NOMO-1 (cell line): ENCODE measurements at regions not wholly inside any gene's neighbourhood (a gene's known extent, or its start where the extent isn't known, plus 50 kb on each side); places are given as distances from the start of the nearest gene placed in this dataset.
"Not testable (repeated sequence)": the region's sequence is repeated elsewhere in the genome, so short reads cannot be mapped to it uniquely, and the experiment has no call there.

Source experiments
- DNase-seq, 2 experiments: peaks; one replicate each; lab custom pipeline; 2025; ENCODE audit not compliant: unreplicated experiment in 2 of 2; lab: John Stamatoyannopoulos, UW

- no peak for DNase-seq
These were observed 417.2 kb downstream of the SATB2 start for GRCh38 chr2:199040522-199040921.

GRCh38 chr2:199033761-199034160, 424.0 kb downstream of the SATB2 start:
- not testable (repeated sequence) for DNase-seq

- DNase-seq = no peak
These were observed 432.6 kb downstream of the SATB2 start for GRCh38 chr2:199025146-199025545.

- DNase-seq = no peak
These were observed 433.5 kb downstream of the SATB2 start for GRCh38 chr2:199024224-199024623.

- no peak for DNase-seq
These were observed 437.7 kb downstream of the SATB2 start for GRCh38 chr2:199019898-199020507.

GRCh38 chr2:199018826-199019225, 438.9 kb downstream of the SATB2 start:
- DNase-seq = no peak

- DNase-seq = no peak
These were observed 442.7 kb downstream of the SATB2 start for GRCh38 chr2:199015072-199015471.

GRCh38 chr2:199014226-199014625, 443.5 kb downstream of the SATB2 start:
- DNase-seq = no peak

- DNase-seq = no peak
These were observed 445.8 kb downstream of the SATB2 start for GRCh38 chr2:199011908-199012307.

- no peak for DNase-seq
These were observed 463.1 kb downstream of the SATB2 start for GRCh38 chr2:198994678-198995077.

- DNase-seq = no peak
These were observed 466.3 kb downstream of the SATB2 start for GRCh38 chr2:198991431-198991830.

GRCh38 chr2:198975779-198976178, 482.0 kb downstream of the SATB2 start:
- no peak for DNase-seq

GRCh38 chr2:198973785-198974184, 484.0 kb downstream of the SATB2 start:
- DNase-seq = no peak

- no peak for DNase-seq
These were observed 484.6 kb downstream of the SATB2 start for GRCh38 chr2:198973181-198973580.

- no peak for DNase-seq
These were observed 489.2 kb downstream of the SATB2 start for GRCh38 chr2:198968545-198968944.

GRCh38 chr2:198966269-198966668, 491.5 kb downstream of the SATB2 start:
- DNase-seq = no peak

- DNase-seq = no peak
These were observed 496.2 kb downstream of the SATB2 start for GRCh38 chr2:198961547-198961946.

- DNase-seq = no peak
These were observed 500.6 kb downstream of the SATB2 start for GRCh38 chr2:198957181-198957580.

GRCh38 chr2:198953328-198953727, 504.4 kb downstream of the SATB2 start:
- DNase-seq = no peak

- no peak for DNase-seq
These were observed 506.9 kb downstream of the SATB2 start for GRCh38 chr2:198950803-198951202.

- DNase-seq = no peak
These were observed 512.2 kb downstream of the SATB2 start for GRCh38 chr2:198945496-198945895.

GRCh38 chr2:198930170-198930569, 527.6 kb downstream of the SATB2 start:
- no peak for DNase-seq

GRCh38 chr2:198928026-198928425, 529.7 kb downstream of the SATB2 start:
- DNase-seq = no peak
